ENCODE measurements at regions not wholly inside any gene's neighbourhood (a gene's known extent, or its start where the extent isn't known, plus 50 kb on each side); places are given as distances from the start of the nearest gene placed in this dataset.

DNA sequence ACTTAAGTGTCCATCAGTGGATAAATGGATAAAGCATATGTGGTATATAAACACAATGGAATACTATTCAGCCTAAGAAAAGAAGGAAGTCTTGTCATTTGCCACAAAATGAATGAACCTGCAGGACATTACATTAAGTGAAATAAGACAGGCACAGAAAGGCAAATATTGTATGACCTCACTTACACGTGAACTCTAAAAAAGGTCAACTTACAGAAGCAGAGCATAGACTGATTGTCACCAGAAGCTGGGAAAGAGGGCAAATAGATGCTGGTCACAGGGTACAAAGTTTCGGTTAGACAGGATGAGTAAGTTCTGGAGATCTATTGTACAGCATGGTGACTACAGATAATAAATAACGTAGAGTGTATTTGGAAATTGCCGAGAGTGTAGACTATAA is 247.7 kb downstream of the RAB28 start:
- TF ChIP-seq POLR2AphosphoS5 (IDR thresholded peaks at IDR 0.05; ENCODE audit: low read depth, low read length) (no peak), TAF1 (IDR thresholded peaks at IDR 0.05; ENCODE audit: borderline replicate concordance, insufficient read depth, low read length) (no peak), FOXP2 (optimal IDR thresholded peaks at IDR 0.05; ENCODE audit: borderline replicate concordance, extremely low read depth, extremely low read length, insufficient read depth) (no peak), SIN3A (IDR thresholded peaks at IDR 0.05; ENCODE audit: borderline replicate concordance, insufficient read depth, low read length) (no peak)
- TF ChIP-seq, protein P1, sequence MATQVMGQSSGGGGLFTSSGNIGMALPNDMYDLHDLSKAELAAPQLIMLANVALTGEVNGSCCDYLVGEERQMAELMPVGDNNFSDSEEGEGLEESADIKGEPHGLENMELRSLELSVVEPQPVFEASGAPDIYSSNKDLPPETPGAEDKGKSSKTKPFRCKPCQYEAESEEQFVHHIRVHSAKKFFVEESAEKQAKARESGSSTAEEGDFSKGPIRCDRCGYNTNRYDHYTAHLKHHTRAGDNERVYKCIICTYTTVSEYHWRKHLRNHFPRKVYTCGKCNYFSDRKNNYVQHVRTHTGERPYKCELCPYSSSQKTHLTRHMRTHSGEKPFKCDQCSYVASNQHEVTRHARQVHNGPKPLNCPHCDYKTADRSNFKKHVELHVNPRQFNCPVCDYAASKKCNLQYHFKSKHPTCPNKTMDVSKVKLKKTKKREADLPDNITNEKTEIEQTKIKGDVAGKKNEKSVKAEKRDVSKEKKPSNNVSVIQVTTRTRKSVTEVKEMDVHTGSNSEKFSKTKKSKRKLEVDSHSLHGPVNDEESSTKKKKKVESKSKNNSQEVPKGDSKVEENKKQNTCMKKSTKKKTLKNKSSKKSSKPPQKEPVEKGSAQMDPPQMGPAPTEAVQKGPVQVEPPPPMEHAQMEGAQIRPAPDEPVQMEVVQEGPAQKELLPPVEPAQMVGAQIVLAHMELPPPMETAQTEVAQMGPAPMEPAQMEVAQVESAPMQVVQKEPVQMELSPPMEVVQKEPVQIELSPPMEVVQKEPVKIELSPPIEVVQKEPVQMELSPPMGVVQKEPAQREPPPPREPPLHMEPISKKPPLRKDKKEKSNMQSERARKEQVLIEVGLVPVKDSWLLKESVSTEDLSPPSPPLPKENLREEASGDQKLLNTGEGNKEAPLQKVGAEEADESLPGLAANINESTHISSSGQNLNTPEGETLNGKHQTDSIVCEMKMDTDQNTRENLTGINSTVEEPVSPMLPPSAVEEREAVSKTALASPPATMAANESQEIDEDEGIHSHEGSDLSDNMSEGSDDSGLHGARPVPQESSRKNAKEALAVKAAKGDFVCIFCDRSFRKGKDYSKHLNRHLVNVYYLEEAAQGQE (IDR thresholded peaks at IDR 0.05; ENCODE audit: insufficient read depth in 1 of 2, low read depth in 2 of 2, low read length in 2 of 2) = no peak
